ENCODE measurements at regions not wholly inside any gene's neighbourhood (a gene's known extent, or its start where the extent isn't known, plus 50 kb on each side); places are given as distances from the start of the nearest gene placed in this dataset.

GRCh38 chr9:102778746-102779145, 216.4 kb upstream of the CYLC2 start (continued):
- TF ChIP-seq GABPA (IDR thresholded peaks at IDR 0.05 in 1 of 2, conservative IDR thresholded peaks at IDR 0.05 in 1 of 2), result no peak

DNA sequence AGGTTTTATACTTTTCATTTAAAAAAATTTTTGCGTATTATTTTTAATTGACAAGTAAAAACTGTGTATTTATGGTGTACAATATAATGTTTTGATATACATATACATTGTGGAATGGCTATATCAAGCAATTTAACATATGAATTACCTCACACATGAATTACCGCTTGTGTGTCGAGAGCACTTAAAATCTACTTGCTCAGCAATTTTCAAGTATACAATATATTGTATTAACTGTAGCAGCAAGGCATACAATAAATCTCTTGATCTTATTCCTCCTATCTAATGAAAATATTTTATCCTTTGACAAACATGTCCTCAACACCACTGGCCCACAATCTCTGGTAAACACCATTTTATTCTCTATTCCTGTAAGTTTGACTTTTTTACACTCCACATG, 224.4 kb upstream of the CYLC2 start:
- H3K4me1 ChIP-seq (ENCODE audit: control insufficient read depth in 4 of 4, insufficient read depth in 4 of 4, low read length in 3 of 4), result no peaks in the 10 kb centered on the region

DNA sequence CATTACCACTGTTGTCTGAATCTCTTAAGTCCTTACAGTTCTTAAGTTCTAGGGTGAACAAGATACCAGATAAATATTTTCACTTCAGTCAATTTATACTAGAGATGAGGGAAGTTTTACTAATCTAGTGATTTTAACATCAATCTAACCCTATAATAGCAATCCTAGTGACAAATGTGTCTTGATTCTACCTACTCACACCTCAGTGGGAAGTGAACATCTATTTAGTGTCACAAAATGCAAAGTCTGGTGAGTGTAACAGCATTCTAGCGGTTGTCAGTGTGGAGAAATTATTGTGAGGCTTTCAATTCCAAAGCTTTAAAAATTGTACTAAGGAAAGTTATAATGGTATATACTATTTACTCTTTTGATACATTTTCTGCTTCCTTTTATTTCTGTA, 225.8 kb upstream of the CYLC2 start:
- no peak for DNase-seq (ENCODE audit: low spot score)
- no peak overlapping the region for H3K9ac ChIP-seq (ENCODE audit: low read depth in 1 of 2, low read length in 2 of 2)
- H3K4me3 ChIP-seq (ENCODE audit: low read depth in 1 of 3, low read length in 3 of 3), result no peak overlapping the region
- WGBS, result 81% methylated on average over 1 of the region's 1 CpG
- no peaks in the 10 kb centered on the region for H3K9me3 ChIP-seq (ENCODE audit: control insufficient read depth in 4 of 4, low read length in 3 of 4)
- H3K4me1 ChIP-seq (ENCODE audit: control insufficient read depth in 4 of 4, insufficient read depth in 4 of 4, low read length in 3 of 4), result no peaks in the 10 kb centered on the region
- no peaks in the 10 kb centered on the region for H3K27me3 ChIP-seq (ENCODE audit: control insufficient read depth in 4 of 4, insufficient read depth in 4 of 4, low read length in 3 of 4)
- TF ChIP-seq FOXA1 (IDR thresholded peaks at IDR 0.05) (no peak), RAD21 (IDR thresholded peaks at IDR 0.05) (no peak), ATF3 (IDR thresholded peaks at IDR 0.05) (no peak), JUND (IDR thresholded peaks at IDR 0.05) (no peak), NR2F2 (IDR thresholded peaks at IDR 0.05) (no peak), HNF4A (conservative IDR thresholded peaks at IDR 0.05) (no peak), HNF4G (IDR thresholded peaks at IDR 0.05) (no peak), EGR1 (IDR thresholded peaks at IDR 0.05; ENCODE audit: low read depth in 2 of 2) (no peak)
- TF ChIP-seq, protein P1, sequence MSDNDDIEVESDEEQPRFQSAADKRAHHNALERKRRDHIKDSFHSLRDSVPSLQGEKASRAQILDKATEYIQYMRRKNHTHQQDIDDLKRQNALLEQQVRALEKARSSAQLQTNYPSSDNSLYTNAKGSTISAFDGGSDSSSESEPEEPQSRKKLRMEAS (IDR thresholded peaks at IDR 0.05), result no peak
- TF ChIP-seq, protein P2, sequence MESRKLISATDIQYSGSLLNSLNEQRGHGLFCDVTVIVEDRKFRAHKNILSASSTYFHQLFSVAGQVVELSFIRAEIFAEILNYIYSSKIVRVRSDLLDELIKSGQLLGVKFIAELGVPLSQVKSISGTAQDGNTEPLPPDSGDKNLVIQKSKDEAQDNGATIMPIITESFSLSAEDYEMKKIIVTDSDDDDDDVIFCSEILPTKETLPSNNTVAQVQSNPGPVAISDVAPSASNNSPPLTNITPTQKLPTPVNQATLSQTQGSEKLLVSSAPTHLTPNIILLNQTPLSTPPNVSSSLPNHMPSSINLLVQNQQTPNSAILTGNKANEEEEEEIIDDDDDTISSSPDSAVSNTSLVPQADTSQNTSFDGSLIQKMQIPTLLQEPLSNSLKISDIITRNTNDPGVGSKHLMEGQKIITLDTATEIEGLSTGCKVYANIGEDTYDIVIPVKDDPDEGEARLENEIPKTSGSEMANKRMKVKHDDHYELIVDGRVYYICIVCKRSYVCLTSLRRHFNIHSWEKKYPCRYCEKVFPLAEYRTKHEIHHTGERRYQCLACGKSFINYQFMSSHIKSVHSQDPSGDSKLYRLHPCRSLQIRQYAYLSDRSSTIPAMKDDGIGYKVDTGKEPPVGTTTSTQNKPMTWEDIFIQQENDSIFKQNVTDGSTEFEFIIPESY (IDR thresholded peaks at IDR 0.05), result no peak
- no peaks in the 10 kb centered on the region for H3K36me3 ChIP-seq (ENCODE audit: control insufficient read depth in 4 of 4, insufficient read depth in 3 of 4, low read depth in 1 of 4, low read length in 3 of 4)
- H3K27ac ChIP-seq (ENCODE audit: low read depth in 1 of 2, low read length in 2 of 2), result no peak overlapping the region

More for the DNA sequence above, 224.4 kb upstream of the CYLC2 start:
- Histone ChIP-seq H3K9me3 (ENCODE audit: control insufficient read depth in 4 of 4, low read length in 3 of 4) (no peaks in the 10 kb centered on the region), H3K27me3 (ENCODE audit: control insufficient read depth in 4 of 4, insufficient read depth in 4 of 4, low read length in 3 of 4) (no peaks in the 10 kb centered on the region), H3K27ac (ENCODE audit: low read depth in 1 of 2, low read length in 2 of 2) (no peak overlapping the region), H3K36me3 (ENCODE audit: control insufficient read depth in 4 of 4, insufficient read depth in 3 of 4, low read depth in 1 of 4, low read length in 3 of 4) (no peaks in the 10 kb centered on the region), H3K4me3 (ENCODE audit: low read depth in 1 of 3, low read length in 3 of 3) (no peak overlapping the region), H3K9ac (ENCODE audit: low read depth in 1 of 2, low read length in 2 of 2) (no peak overlapping the region)
- no peak for TF ChIP-seq TAF1 (conservative IDR thresholded peaks at IDR 0.05)
- TF ChIP-seq, protein P1 (IDR thresholded peaks at IDR 0.05), result no peak
- TF ChIP-seq GABPA (IDR thresholded peaks at IDR 0.05 in 1 of 2, conservative IDR thresholded peaks at IDR 0.05 in 1 of 2), result no peak
- 92% methylated on average over 3 of the region's 3 CpGs for WGBS
- no peak for DNase-seq (ENCODE audit: low spot score)

- TF ChIP-seq HNF4G (IDR thresholded peaks at IDR 0.05), result no peak
- no peak for TF ChIP-seq TAF1 (conservative IDR thresholded peaks at IDR 0.05)
- no peak for TF ChIP-seq FOXA2 (IDR thresholded peaks at IDR 0.05)
- TF ChIP-seq, protein P3, sequence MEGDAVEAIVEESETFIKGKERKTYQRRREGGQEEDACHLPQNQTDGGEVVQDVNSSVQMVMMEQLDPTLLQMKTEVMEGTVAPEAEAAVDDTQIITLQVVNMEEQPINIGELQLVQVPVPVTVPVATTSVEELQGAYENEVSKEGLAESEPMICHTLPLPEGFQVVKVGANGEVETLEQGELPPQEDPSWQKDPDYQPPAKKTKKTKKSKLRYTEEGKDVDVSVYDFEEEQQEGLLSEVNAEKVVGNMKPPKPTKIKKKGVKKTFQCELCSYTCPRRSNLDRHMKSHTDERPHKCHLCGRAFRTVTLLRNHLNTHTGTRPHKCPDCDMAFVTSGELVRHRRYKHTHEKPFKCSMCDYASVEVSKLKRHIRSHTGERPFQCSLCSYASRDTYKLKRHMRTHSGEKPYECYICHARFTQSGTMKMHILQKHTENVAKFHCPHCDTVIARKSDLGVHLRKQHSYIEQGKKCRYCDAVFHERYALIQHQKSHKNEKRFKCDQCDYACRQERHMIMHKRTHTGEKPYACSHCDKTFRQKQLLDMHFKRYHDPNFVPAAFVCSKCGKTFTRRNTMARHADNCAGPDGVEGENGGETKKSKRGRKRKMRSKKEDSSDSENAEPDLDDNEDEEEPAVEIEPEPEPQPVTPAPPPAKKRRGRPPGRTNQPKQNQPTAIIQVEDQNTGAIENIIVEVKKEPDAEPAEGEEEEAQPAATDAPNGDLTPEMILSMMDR (IDR thresholded peaks at IDR 0.05; ENCODE audit: low read depth, low read length, missing input control), result no peak
- no peak for TF ChIP-seq SP1 (IDR thresholded peaks at IDR 0.05)
- no peak for TF ChIP-seq GABPA (IDR thresholded peaks at IDR 0.05 in 1 of 2, conservative IDR thresholded peaks at IDR 0.05 in 1 of 2)
- TF ChIP-seq REST (IDR thresholded peaks at IDR 0.05), result no peak
- TF ChIP-seq YY1 (IDR thresholded peaks at IDR 0.05), result no peak
- TF ChIP-seq RAD21 (IDR thresholded peaks at IDR 0.05), result no peak
- TF ChIP-seq EGR1 (IDR thresholded peaks at IDR 0.05; ENCODE audit: low read depth in 2 of 2), result no peak
- Histone ChIP-seq H3K27me3 (ENCODE audit: control insufficient read depth in 4 of 4, insufficient read depth in 4 of 4, low read length in 3 of 4) (no peaks in the 10 kb centered on the region), H3K4me3 (ENCODE audit: low read depth in 1 of 3, low read length in 3 of 3) (no peak overlapping the region), H3K9ac (ENCODE audit: low read depth in 1 of 2, low read length in 2 of 2) (no peak overlapping the region), H3K27ac (ENCODE audit: low read depth in 1 of 2, low read length in 2 of 2) (no peak overlapping the region), H3K4me1 (ENCODE audit: control insufficient read depth in 4 of 4, insufficient read depth in 4 of 4, low read length in 3 of 4) (no peaks in the 10 kb centered on the region), H3K9me3 (ENCODE audit: control insufficient read depth in 4 of 4, low read length in 3 of 4) (no peaks in the 10 kb centered on the region), H3K36me3 (ENCODE audit: control insufficient read depth in 4 of 4, insufficient read depth in 3 of 4, low read depth in 1 of 4, low read length in 3 of 4) (no peaks in the 10 kb centered on the region)
- WGBS, result 76% methylated on average over 3 of the region's 3 CpGs
- DNase-seq (ENCODE audit: low spot score), result no peak
Measured at GRCh38 chr9:102768002-102768401, 227.1 kb upstream of the CYLC2 start.

Data from liver (tissue), 8 donors.